ENCODE measurements at regions not wholly inside any gene's neighbourhood (a gene's known extent, or its start where the extent isn't known, plus 50 kb on each side); places are given as distances from the start of the nearest gene placed in this dataset.

DNA sequence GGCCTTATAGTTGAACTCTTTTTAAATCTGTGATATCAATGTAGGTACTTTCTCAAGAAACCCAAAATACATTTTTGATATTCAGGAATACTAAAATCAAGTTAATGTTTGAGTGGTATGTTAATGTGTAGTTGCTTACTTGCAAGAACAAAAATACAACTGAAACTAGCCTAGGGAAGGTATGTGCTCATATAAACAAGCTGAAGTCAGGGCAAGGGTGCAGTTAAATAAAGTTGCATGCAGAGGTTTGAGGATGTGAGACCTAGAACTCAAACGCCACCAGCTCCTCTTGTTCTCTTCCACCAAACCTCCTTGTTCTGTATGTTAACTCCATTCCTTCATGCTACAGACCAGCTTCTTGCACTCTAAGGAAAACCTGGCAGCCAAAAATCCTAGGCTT lies 388.3 kb upstream of the SMIM21 start:
- intact Hi-C loops (cut with micrococcal nuclease; ENCODE audit: unreplicated experiment) = no loop called here
- DNase-seq = no peak
- TF ChIP-seq, protein P1, sequence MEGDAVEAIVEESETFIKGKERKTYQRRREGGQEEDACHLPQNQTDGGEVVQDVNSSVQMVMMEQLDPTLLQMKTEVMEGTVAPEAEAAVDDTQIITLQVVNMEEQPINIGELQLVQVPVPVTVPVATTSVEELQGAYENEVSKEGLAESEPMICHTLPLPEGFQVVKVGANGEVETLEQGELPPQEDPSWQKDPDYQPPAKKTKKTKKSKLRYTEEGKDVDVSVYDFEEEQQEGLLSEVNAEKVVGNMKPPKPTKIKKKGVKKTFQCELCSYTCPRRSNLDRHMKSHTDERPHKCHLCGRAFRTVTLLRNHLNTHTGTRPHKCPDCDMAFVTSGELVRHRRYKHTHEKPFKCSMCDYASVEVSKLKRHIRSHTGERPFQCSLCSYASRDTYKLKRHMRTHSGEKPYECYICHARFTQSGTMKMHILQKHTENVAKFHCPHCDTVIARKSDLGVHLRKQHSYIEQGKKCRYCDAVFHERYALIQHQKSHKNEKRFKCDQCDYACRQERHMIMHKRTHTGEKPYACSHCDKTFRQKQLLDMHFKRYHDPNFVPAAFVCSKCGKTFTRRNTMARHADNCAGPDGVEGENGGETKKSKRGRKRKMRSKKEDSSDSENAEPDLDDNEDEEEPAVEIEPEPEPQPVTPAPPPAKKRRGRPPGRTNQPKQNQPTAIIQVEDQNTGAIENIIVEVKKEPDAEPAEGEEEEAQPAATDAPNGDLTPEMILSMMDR (IDR thresholded peaks at IDR 0.05; ENCODE audit: unreplicated experiment) = no peak
- H3K9me3 Mint-ChIP-seq (ENCODE audit: low read depth, unreplicated experiment) = peaks cover 8% of the 10 kb centered on the region
- H3K27me3 Mint-ChIP-seq (ENCODE audit: unreplicated experiment) = no peaks in the 10 kb centered on the region
- CTCF ChIA-PET = no interaction called here
- BruUV-seq (replicated peaks) = no TSS peak
- no peak overlapping the region for H3K27ac Mint-ChIP-seq (ENCODE audit: unreplicated experiment)
- H3K36me3 Mint-ChIP-seq (ENCODE audit: insufficient read depth, unreplicated experiment) = no peaks in the 10 kb centered on the region
- H3K4me3 Mint-ChIP-seq (ENCODE audit: low read depth, unreplicated experiment) = no peak overlapping the region
- no peaks in the 10 kb centered on the region for H3K4me1 Mint-ChIP-seq (ENCODE audit: low read depth, unreplicated experiment)

DNA sequence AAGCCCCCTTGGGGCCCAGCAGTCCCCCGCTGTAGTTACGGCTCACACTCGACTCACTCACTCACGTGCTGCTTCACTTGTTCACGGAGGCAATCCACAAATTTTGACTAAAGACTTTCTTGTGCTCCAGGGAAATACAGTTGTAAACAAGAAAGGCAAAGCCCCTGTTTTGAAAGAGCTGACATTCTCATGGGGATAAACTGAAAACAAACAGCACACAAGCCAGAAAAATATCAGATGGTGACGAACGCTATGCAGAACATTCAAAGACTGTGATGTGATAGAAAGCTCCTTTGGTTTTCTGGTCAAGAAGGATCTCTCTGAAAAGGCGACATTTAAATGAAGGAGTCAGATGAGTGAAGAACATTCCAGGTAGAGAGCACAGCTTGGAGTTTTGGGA lies 385.3 kb upstream of the SMIM21 start:
- no peak overlapping the region for H3K4me3 Mint-ChIP-seq (ENCODE audit: low read depth, unreplicated experiment)
- CTCF ChIA-PET = no interaction called here

DNA sequence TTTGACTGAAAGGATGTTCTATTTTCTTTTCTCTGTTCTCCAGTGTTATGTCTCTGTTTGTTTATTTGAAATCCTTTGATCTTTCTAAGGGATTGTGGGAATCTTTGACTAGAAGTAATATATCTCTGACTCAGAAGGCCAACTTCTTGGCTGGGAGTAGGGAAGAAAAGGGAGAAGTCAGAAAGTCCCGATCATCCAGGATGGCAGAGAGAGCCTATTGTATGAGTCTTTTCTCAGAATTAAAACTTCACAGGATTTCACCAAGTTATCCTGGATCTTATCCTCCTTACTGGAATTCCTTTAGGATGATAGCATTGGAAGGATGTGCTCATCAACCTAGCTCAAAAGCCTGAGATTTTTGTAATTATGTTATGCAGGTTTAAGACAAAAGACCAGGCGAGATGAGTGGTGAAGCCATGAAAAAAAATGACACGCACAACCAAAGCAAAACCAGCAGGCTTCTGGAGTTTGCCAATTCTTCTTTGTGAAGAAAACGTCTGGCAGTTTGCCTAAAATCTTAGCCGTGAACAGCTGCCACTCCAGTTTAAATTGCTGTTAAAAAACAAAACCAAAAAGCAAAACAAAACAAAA lies 383.6 kb upstream of the SMIM21 start:
- Mint-ChIP-seq H3K4me1 (ENCODE audit: low read depth, unreplicated experiment) (no peaks in the 10 kb centered on the region), H3K9me3 (ENCODE audit: low read depth, unreplicated experiment) (peaks cover 17% of the 10 kb centered on the region), H3K4me3 (ENCODE audit: low read depth, unreplicated experiment) (no peak overlapping the region), H3K27me3 (ENCODE audit: unreplicated experiment) (no peaks in the 10 kb centered on the region), H3K36me3 (ENCODE audit: insufficient read depth, unreplicated experiment) (no peaks in the 10 kb centered on the region), H3K27ac (ENCODE audit: unreplicated experiment) (no peak overlapping the region)
- CTCF ChIA-PET = no interaction called here
- DNase-seq = no peak
- intact Hi-C loops (cut with micrococcal nuclease; ENCODE audit: unreplicated experiment) = no loop called here
- BruUV-seq (replicated peaks) = no TSS peak
- TF ChIP-seq, protein P1 (IDR thresholded peaks at IDR 0.05; ENCODE audit: unreplicated experiment) = no peak

More for the DNA sequence above, 385.3 kb upstream of the SMIM21 start:
- TF ChIP-seq, protein P1 (IDR thresholded peaks at IDR 0.05; ENCODE audit: unreplicated experiment) = no peak
- intact Hi-C loops (cut with micrococcal nuclease; ENCODE audit: unreplicated experiment) = no loop called here
- BruUV-seq (replicated peaks) = no TSS peak
- DNase-seq = no peak
- Mint-ChIP-seq H3K27me3 (ENCODE audit: unreplicated experiment) (no peaks in the 10 kb centered on the region), H3K9me3 (ENCODE audit: low read depth, unreplicated experiment) (peaks cover 7% of the 10 kb centered on the region), H3K36me3 (ENCODE audit: insufficient read depth, unreplicated experiment) (no peaks in the 10 kb centered on the region), H3K27ac (ENCODE audit: unreplicated experiment) (no peak overlapping the region), H3K4me1 (ENCODE audit: low read depth, unreplicated experiment) (no peaks in the 10 kb centered on the region)

DNA sequence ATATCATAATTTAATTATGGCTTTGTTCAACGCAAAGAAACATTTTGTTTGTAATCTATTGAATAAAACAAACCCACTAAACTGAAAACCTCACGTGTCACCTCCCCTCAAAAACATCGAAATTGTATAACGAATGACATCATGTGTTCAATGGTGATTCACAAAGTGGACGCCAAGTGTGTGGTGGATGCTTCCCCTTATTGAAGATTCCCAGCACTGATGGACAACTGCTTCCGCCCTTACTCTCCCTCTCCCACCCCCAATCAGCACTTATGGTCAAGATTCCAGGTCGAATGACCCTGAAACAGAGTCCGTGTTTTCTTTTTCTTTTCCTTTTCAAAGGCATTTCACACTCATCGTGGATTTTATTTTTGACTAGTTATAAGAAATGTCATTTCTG lies 383.0 kb upstream of the SMIM21 start:
- no peak for DNase-seq
- H3K27me3 Mint-ChIP-seq (ENCODE audit: unreplicated experiment) = no peaks in the 10 kb centered on the region
- H3K27ac Mint-ChIP-seq (ENCODE audit: unreplicated experiment) = no peak overlapping the region
- no peak overlapping the region for H3K4me3 Mint-ChIP-seq (ENCODE audit: low read depth, unreplicated experiment)
- CTCF ChIA-PET = no interaction called here
- H3K4me1 Mint-ChIP-seq (ENCODE audit: low read depth, unreplicated experiment) = no peaks in the 10 kb centered on the region
- BruUV-seq (replicated peaks) = no TSS peak
- no peaks in the 10 kb centered on the region for H3K36me3 Mint-ChIP-seq (ENCODE audit: insufficient read depth, unreplicated experiment)
- H3K9me3 Mint-ChIP-seq (ENCODE audit: low read depth, unreplicated experiment) = peaks cover 17% of the 10 kb centered on the region
- intact Hi-C loops (cut with micrococcal nuclease; ENCODE audit: unreplicated experiment) = no loop called here
- TF ChIP-seq, protein P1 (IDR thresholded peaks at IDR 0.05; ENCODE audit: unreplicated experiment) = no peak

All from Calu3 (cell line).